Ascending aorta (tissue), 2 donors: ENCODE measurements at regions not wholly inside any gene's neighbourhood (a gene's known extent, or its start where the extent isn't known, plus 50 kb on each side); places are given as distances from the start of the nearest gene placed in this dataset.

ENCODE experiments used
- DNase-seq, 2 donors: peaks; one replicate each; pipeline ENCODE4 v3.0.0-alpha.2; 2019; ENCODE audit warnings: low spot score in 2 of 2
- H3K27ac ChIP-seq, 2 donors: fragments of 200-600 bp; sonication (generic); one replicate each; pipeline ENCODE4 v1.5.1; 2016 to 2017; ENCODE audit warnings: mild to moderate bottlenecking in 1 of 2
- H3K27me3 ChIP-seq: fragments of 200-600 bp; sonication (generic); one replicate; pipeline ENCODE4 v1.5.1; 2017
- H3K36me3 ChIP-seq, 2 donors: fragments of 200-600 bp; sonication (generic); one replicate each; pipeline ENCODE4 v1.5.1; 2016
- H3K4me1 ChIP-seq, 2 donors: fragments of 200-600 bp; sonication (generic); one replicate each; pipeline ENCODE4 v1.5.1; 2016 to 2017; ENCODE audit warnings: mild to moderate bottlenecking in 1 of 2
- H3K4me3 ChIP-seq, 2 donors: fragments of 200-600 bp; sonication (generic); one replicate each; pipeline ENCODE4 v1.5.1; 2016 to 2017; ENCODE audit warnings: mild to moderate bottlenecking in 1 of 2
- H3K9me3 ChIP-seq, 2 donors: fragments of 200-600 bp; sonication (generic); one replicate each; pipeline ENCODE4 v1.5.1; 2016
- CTCF ChIP-seq, 3 experiments: fragments of 200-600 bp in 2 of 3; fragments of 450-650 bp in 1 of 3; sonication (generic) in 2 of 3; IDR thresholded peaks; one replicate each; pipeline ENCODE4 v1.5.1; 2016 to 2019; ENCODE audit warnings: antibody characterized with exemption in 3 of 3, mild to moderate bottlenecking in 1 of 3, moderate library complexity in 1 of 3
- intact Hi-C: fragments of 100-400 bp; cut with DNase I; formaldehyde crosslinking; loops from one replicate; pipeline ENCODE4 v1.15.1; 2023

GRCh38 chr4:133245226-133245625, 96.1 kb downstream of the PCDH10 start:
- Histone ChIP-seq H3K36me3 (no peaks in the 10 kb centered on the region), H3K4me3 (no peak overlapping the region), H3K27me3 (no peaks in the 10 kb centered on the region), H3K4me1 (no peaks in the 10 kb centered on the region), H3K27ac (no peak overlapping the region), H3K9me3 (no peaks in the 10 kb centered on the region)
- intact Hi-C loops: no loop called here
- DNase-seq: no peak
- no peak for TF ChIP-seq CTCF (IDR thresholded peaks at IDR 0.05)
